IPS DF 19.7 (cell line): ENCODE measurements at regions not wholly inside any gene's neighbourhood (a gene's known extent, or its start where the extent isn't known, plus 50 kb on each side); places are given as distances from the start of the nearest gene placed in this dataset.

Source experiments
- DNase-seq: peaks from one replicate; pipeline ENCODE4 v3.0.0-alpha.2; 2013; ENCODE audit warnings: low read depth, low spot score

DNA sequence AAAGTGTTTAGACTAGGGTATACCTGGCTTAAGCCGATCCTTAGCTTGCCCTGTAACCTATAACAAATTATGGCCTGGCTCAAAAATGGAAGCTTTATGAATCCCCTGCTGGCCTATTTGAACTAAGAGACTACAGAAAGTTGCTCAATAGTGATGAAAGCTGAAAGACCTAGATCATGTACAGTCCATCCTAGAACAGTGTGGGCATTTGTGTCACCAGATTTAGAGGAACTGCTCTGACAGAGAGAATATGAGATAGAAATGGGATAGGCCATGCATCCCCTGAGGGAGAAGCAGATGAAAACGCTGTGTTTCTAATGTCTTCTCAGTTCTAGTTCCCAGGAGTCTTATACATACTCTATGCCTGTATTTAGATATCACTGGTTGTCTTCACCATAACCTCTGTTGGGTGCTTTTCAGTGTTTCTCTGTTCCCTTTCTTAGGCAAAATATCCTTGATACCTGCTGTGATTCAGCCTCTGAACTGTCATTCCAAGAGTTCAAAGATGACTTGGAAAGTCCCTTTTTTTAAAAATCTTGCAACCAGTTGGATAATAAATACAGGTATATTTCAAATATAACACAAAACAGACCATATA, 246.9 kb upstream of the SLC39A10 start:
- DNase-seq = no peak

DNA sequence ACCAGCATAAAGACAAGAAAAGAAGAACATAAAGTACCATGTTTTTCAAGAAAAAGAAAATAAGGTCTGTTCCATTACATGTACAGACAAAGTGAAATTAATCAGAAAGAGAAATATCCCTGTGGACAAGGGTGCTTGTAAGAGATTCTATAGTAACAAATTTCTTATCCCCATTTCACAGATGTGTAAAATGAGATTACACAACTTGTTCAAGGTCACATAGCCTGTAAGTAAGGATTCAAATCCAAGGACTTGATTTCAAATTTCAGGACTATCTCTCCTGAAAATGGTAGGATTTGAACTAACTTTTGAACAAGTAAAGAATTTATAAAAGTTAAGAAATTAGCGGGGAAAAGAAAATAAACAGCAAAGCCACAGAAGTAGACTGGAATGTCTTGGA, 248.2 kb upstream of the SLC39A10 start:
- DNase-seq = no peak

GRCh38 chr2:195408196-195408595, 248.8 kb upstream of the SLC39A10 start:
- DNase-seq = no peak

- no peak for DNase-seq
Measured at GRCh38 chr2:195407783-195408182, 249.2 kb upstream of the SLC39A10 start.

DNA sequence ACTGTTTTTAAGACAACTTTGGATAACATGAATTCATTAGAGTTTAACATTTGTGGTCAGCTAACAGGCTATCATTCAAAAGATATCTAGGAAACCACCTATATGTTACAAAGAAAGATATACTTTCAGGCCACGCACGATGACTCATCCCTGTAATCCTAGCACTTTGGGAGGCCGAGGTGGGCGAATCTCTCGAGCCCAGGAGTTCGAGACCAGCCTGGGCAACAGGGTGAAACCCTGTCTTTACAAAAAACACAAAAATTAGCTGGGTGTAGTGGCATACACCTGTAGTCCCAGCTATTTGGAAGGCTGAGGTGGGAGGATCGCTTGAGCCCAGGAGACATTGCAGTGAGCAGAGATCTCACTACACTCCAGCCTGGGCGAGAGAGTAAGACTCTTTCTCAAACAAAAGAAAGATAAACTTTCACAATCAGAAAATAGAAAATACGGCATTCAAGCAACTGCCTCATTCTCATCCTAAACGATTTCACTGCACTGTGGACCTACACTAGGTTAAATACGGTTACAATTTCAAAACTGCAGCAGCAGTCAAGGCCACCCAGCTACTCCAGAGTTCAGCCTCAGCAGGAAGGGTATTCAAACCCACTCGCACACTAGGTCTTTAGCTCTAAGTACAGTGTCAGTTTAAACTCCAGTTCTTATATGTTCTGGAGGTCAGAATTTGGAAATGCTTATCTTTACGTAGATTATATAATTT, 250.0 kb upstream of the SLC39A10 start:
- no peak for DNase-seq

- no peak for DNase-seq
Measured at GRCh38 chr2:195404651-195405050, 252.4 kb upstream of the SLC39A10 start.

GRCh38 chr2:195396479-195396878, 260.5 kb upstream of the SLC39A10 start:
- no peak for DNase-seq

DNA sequence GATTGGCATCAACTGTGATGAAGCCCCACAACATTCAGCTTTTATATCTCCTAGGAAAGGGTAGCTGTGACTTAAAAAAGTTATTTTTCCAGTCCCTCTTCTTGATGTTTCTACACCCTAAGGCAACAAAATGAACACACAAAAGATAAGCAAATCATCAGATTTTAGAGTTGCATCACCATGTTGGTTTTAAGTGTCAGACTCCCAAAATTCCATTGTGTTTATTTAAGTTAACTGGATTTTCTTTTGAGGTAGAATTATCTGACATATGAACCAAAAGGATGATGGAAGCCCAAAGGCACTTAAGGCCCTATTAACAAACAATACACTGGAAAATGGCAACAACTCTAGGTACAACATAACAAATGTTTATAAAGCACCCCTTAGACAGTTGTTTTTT, 261.7 kb upstream of the SLC39A10 start:
- no peak for DNase-seq

DNA sequence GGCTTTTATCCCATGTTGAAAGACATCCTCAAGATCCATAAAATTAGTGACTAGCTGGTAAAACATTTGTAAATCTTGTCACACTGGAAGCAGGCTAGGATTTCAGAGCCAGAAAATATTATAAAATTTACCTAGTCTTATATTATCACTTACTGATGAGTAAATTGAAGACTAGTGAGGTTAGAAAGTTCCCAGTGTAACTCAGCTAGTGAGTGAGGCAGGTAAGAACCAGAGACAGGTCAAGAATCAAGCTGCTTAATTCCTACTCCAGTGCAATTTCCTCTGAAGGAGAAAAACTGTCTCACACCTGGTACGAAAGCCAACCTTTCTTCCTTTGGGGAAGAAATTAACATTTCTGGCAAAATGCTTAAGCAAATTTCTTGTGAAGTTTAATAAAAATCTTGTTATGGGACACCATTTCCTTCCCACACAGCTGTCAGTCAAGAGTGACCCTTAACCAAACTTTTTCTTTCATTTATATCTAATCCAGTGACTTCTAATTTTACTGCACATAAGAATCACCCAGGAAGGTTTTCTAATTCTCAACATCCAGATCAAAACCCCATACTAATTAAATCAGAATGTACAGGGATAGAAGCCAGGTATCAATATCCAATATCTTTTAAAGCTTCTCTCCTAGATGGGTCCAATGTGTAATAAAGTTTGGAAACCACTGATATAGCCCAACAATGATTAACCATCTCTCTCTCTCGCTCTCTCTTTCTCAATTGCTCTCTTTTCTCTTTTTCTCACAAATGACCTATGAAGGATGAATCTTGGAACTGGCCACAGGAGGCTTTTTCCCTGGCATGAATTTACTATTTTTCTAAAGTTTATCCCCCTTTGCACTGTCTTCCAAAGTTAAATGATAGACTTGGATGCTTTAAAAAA, 264.3 kb upstream of the SLC39A10 start:
- no peak for DNase-seq

DNA sequence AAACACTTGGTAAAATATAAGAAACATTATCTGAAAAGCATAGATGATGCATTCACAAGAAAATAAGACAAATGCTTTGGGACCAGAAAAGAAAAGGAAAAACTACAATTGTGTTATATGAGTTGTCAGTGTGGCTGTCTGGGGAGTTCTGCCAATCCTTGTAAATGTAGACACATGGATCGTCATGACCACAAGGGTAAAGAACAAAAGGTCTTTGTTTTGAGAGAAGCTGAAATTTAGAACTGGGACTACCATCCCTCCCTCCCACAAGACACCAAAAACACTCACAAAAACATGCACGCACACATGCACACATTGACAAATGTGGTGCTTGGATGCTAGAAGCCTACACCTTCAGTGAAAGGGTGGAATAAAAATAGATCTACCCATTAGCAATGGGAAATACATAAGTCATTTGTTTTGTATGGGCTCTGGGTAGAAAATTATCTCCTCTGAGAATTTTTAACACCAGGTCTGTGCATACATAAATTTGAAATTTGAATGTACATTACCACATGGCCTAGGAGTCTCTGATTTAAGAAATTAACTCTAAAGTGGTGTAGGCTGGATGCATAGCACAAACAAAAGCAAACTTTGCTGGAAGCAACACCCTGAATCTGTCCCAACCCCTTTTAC, 266.2 kb upstream of the SLC39A10 start:
- DNase-seq = no peak

- no peak for DNase-seq
Measured at GRCh38 chr2:195388028-195388427, 269.0 kb upstream of the SLC39A10 start.

- DNase-seq = no peak
Measured at GRCh38 chr2:195382186-195382585, 274.8 kb upstream of the SLC39A10 start.

DNA sequence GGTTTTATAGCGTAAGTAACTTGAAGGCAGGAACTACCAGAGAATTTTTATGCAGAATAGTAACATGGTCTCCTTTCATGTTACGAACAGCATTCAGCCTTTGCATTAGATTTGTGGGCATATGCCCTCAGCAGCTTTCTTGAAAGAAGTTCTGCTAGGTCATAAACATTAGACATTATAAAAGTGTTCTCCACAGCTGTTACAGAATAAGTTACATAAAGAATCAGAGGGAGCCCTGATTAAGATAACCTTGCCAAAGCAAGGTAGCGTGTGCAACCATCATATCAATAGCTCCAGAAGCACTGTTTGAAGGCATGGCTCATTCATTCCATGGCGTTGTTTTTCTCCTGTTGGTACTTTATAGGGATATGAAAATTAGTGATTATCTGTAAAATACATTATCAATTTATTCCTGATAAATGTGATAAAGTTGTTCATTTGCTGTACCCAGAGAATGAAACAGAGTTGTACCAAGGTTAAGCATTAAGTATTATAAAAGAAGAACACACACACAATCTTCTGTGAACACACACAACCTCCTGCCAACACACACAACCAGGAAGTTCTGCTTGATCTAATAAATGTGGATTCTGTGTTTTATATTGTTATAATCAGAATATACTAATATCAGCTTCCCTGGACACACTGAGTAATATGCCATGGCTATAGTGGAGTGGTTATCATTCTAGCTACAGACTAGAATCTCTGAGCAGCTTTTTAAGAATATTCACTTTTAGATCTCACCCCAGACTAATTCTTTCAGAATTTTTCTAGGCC, 286.7 kb upstream of the SLC39A10 start:
- no peak for DNase-seq

DNA sequence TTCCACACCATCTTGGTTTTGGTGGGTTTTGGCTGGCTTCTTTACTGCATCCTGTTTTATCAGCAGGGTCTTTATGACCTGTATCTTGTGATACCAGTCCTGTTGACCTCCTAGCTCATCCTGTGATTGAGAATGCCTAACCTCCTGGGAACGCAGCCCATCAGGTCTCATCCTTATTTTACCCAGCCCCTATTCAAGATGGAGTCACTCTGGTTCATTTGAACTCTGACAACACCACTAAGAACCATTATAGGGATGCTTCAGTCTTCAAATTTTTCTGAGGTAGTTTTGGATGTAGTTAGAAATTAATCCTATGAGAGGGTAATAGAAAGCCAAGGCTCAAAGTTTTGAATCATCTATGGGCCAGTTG, 287.8 kb upstream of the SLC39A10 start:
- DNase-seq = no peak

- no peak for DNase-seq
Measured at GRCh38 chr2:195368249-195369217, 288.5 kb upstream of the SLC39A10 start.

GRCh38 chr2:195367809-195368208, 289.2 kb upstream of the SLC39A10 start:
- no peak for DNase-seq

DNA sequence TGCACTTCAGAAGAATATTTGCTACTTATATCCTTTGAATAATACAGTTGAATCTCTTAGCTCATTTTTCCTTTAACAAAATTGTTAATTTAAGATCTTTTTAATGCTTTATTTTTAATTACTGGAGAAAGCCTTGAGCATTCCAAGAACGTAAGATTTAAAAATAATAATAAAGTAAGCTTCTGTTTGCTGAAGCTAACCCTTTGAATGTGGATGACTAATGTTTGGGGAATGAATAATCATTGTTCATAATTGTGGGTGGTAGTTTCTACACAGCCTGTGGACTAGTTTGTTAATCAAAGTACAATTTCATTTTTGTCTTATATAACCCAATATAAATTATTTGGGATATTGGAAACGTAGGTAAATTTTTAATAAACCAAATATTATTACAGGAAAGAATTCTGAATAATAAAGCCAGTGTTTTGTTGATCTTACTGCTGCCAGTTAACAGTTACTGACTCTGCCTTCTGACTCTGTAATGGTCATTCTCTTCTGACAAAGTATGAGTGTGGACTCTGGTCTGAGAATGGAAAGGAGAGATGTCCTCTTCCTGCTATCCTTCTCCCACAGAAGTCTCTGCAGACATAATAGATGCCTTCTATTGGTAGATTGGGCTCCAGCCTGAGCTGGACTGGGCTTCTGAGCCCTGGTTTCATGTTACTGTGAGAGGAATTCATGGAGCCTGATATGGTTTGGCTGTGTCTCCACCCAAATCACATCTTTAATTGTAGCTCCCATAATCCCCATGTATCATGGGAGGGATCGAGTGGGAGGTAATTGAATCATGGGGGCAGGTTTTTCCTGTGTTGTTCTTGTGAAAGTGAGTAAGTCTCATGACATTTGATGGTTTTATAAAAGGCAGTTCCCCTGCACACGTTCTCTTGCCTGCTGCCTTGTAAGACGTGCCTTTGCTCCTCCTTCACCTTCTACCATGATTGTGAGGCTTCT, 292.7 kb upstream of the SLC39A10 start:
- DNase-seq = no peak

DNA sequence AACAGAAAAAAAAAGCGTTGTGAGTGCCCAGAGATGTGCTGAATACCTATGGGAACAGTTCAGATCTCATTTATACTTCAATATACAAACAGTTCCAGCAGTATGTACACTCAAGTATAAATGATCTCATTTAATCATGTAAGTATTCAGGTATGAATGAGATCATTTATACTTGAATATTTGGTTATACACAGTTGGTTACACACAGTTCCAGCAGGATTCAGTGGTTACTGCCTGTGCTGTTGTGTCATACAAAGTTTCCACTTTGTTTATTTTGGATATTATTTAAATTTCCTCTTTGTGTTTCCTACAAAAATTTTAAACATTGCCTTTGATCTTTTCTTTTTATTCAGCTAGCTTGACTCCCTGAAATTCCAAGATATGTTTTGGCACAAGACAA, 293.5 kb upstream of the SLC39A10 start:
- no peak for DNase-seq

GRCh38 chr2:195360242-195360641, 296.8 kb upstream of the SLC39A10 start:
- DNase-seq = no peak
